GM12878 (cell line): ENCODE measurements at regions not wholly inside any gene's neighbourhood (a gene's known extent, or its start where the extent isn't known, plus 50 kb on each side); places are given as distances from the start of the nearest gene placed in this dataset. TPM values are rescaled to one million over a fixed set of nuclear protein-coding genes. Genes with fewer than 3 reads are reported as not detected.

Experiments
- ATAC-seq: fragments of 200-7000 bp; cut with Tn5 transposase; 3 replicates; pipeline ENCODE4 v1.9.1; 2020; ENCODE audit warnings: mild to moderate bottlenecking, moderate library complexity
- BruUV-seq: library from RNA; stranded (reverse); fragments of 400-500 nt; replicated peaks from 2 replicates; lab custom pipeline; 2021; lab: Mats Ljungman, UMichigan
- CTCF ChIA-PET: fragments of 300-600 bp; sonication (Branson Sonifier 250); formaldehyde crosslinking; extraction: SDS; loops from one replicate; lab custom pipeline; 2021; ENCODE audit warnings: inconsistent platforms; lab: Yijun Ruan, JAX
- POLR2A ChIA-PET: fragments of 350-600 bp; formaldehyde crosslinking; extraction: SDS; loops from one replicate; lab custom pipeline; 2021; ENCODE audit warnings: inconsistent platforms; lab: Charles Lee
- RAD21 ChIA-PET: fragments of 300-600 bp; sonication (Branson Sonifier 250); formaldehyde crosslinking; loops from one replicate; lab custom pipeline; 2023; ENCODE audit warnings: antibody characterized with exemption; ENCODE audit not compliant: unreplicated experiment; lab: Charles Lee
- SMC1A ChIA-PET: fragments of 300-600 bp; sonication (Branson Sonifier 250); formaldehyde crosslinking; loops from one replicate; lab custom pipeline; 2023; ENCODE audit not compliant: unreplicated experiment, uncharacterized antibody; lab: Charles Lee
- DNase-seq: peaks from one replicate; pipeline ENCODE4 v3.0.0-alpha.2; 2011; ENCODE audit warnings: low read depth, low spot score
- FAIRE-seq: peaks from 3 replicates; lab custom pipeline; 2011; peaks lifted over from hg19 to GRCh38; lab: Jason Lieb, UNC
- H2AFZ ChIP-seq: 2 replicates; pipeline ENCODE4 v1.6.0; 2011; ENCODE audit warnings: low read depth, low read length, control low read depth; ENCODE audit not compliant: control insufficient read depth
- H3K27ac ChIP-seq: 2 replicates; pipeline ENCODE4 v1.5.1; 2011; ENCODE audit warnings: control low read depth; ENCODE audit not compliant: control insufficient read depth, insufficient read depth
- H3K27me3 ChIP-seq, 2 experiments: replicated peaks in 1 of 2; 2 replicates each; pipeline versions ENCODE4 v1.6.0 to v1.6.1; 2011; ENCODE audit warnings: low read length in 1 of 2; ENCODE audit not compliant: control insufficient read depth in 2 of 2, insufficient read depth in 2 of 2
- H3K36me3 ChIP-seq, 2 experiments: 2 replicates each; pipeline ENCODE4 v1.5.1; 2011; ENCODE audit warnings: low read length in 1 of 2; ENCODE audit not compliant: control insufficient read depth in 2 of 2, insufficient read depth in 2 of 2
- H3K4me1 ChIP-seq: 2 replicates; pipeline ENCODE4 v1.6.1; 2011; ENCODE audit warnings: mild to moderate bottlenecking, low read length, moderate library complexity, mixed read lengths; ENCODE audit not compliant: control insufficient read depth, insufficient read depth
- H3K4me2 ChIP-seq: 2 replicates; pipeline ENCODE4 v1.6.0; 2011; ENCODE audit warnings: control low read depth; ENCODE audit not compliant: control insufficient read depth, insufficient read depth
- H3K4me3 ChIP-seq: fragments of 200-600 bp; sonication (generic); 2 replicates; pipeline ENCODE4 v1.5.1; 2016
- H3K79me2 ChIP-seq: 2 replicates; pipeline ENCODE4 v1.6.0; 2011; ENCODE audit warnings: low read length; ENCODE audit not compliant: control insufficient read depth, insufficient read depth
- H3K9ac ChIP-seq: 2 replicates; pipeline ENCODE4 v1.8.0; 2011; ENCODE audit warnings: low read length, control low read depth, mixed read lengths; ENCODE audit not compliant: control insufficient read depth, insufficient read depth
- H3K9me3 ChIP-seq: replicated peaks from 3 replicates; pipeline ENCODE4 v1.5.1; 2011; ENCODE audit warnings: mild to moderate bottlenecking, low read length; ENCODE audit not compliant: control insufficient read depth, insufficient read depth
- H4K20me1 ChIP-seq: 2 replicates; pipeline ENCODE4 v1.6.0; 2011; ENCODE audit not compliant: control insufficient read depth, insufficient read depth
- CHD4 ChIP-seq: fragments of 200-600 bp; sonication (generic); IDR thresholded peaks from 2 replicates; pipeline ENCODE4 v1.6.1; 2016; ENCODE audit warnings: mild to moderate bottlenecking
- TCF12 ChIP-seq: IDR thresholded peaks from 2 replicates; pipeline ENCODE4 v1.6.1; 2011; ENCODE audit warnings: low read depth, mild to moderate bottlenecking, low read length
- TCF3 ChIP-seq: IDR thresholded peaks from 2 replicates; pipeline ENCODE4 v1.6.1; 2012; ENCODE audit warnings: low read depth, mild to moderate bottlenecking, low read length, borderline replicate concordance; ENCODE audit not compliant: insufficient read depth
- WGBS: methylation state at CpG from one replicate; pipeline ENCODE4 v1.1.6; 2016; ENCODE audit warnings: low lambda C conversion rate; ENCODE audit not compliant: insufficient replicate concordance, insufficient coverage; ENCODE audit errors: missing lambda C conversion rate; 5-methylcytosine and 5-hydroxymethylcytosine counted together
- in situ Hi-C: fragments of 300-500 bp; cut with MboI; formaldehyde crosslinking; loops from 9 replicates; pipeline ENCODE4 v1.14.3; 2018; ENCODE audit warnings: mixed read lengths
- intact Hi-C: fragments of 100-400 bp; cut with micrococcal nuclease; formaldehyde crosslinking; loops from one replicate; pipeline ENCODE4 v1.14.2; 2022; ENCODE audit not compliant: unreplicated experiment
- small RNA-seq: library from RNA; depleted of rRNA; stranded (forward); fragments of <200 nt; gene quantifications from one replicate; pipeline ENCODE3, GENCODE V24; 2014
- TF ChIP-seq, protein P1 (sequence below): fragments of 450-650 bp; IDR thresholded peaks from 2 replicates; pipeline ENCODE4 v1.6.1; 2016; ENCODE audit warnings: mild to moderate bottlenecking
- TF ChIP-seq, protein P2 (sequence below): fragments of 450-650 bp; IDR thresholded peaks from 2 replicates; pipeline ENCODE4 v1.6.1; 2016; ENCODE audit warnings: mild to moderate bottlenecking, moderate library complexity, borderline replicate concordance
- TF ChIP-seq, protein P3 (sequence below): fragments of 450-650 bp; IDR thresholded peaks from 2 replicates; pipeline ENCODE4 v1.6.1; 2018; ENCODE audit warnings: mild to moderate bottlenecking, low read depth, moderate library complexity; ENCODE audit not compliant: partially characterized antibody

DNA sequence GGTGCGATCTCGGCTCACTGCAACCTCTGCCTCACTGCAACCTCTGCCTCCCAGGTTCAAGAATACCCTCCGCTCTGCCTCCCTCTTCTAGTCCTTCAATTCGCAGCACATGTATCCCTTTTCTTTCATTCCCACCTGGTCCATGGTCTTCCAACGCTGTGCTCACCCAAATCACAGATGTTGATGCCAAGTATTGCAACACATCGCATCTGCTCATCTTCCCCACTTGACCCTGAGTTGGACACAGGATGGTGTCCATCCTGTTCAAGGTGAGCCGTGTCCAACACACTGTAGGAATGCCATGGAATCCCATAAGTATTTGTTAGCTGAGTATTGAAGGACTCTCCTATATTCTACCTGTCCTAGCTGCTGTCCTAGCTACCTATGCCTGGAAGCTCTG is 50.6 kb upstream of the ETV6 start:
- TF ChIP-seq TCF12: no peak
- TF ChIP-seq, protein P1, sequence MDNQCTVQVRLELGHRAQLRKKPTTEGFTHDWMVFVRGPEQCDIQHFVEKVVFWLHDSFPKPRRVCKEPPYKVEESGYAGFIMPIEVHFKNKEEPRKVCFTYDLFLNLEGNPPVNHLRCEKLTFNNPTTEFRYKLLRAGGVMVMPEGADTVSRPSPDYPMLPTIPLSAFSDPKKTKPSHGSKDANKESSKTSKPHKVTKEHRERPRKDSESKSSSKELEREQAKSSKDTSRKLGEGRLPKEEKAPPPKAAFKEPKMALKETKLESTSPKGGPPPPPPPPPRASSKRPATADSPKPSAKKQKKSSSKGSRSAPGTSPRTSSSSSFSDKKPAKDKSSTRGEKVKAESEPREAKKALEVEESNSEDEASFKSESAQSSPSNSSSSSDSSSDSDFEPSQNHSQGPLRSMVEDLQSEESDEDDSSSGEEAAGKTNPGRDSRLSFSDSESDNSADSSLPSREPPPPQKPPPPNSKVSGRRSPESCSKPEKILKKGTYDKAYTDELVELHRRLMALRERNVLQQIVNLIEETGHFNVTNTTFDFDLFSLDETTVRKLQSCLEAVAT: no peak
- TF ChIP-seq, protein P2, sequence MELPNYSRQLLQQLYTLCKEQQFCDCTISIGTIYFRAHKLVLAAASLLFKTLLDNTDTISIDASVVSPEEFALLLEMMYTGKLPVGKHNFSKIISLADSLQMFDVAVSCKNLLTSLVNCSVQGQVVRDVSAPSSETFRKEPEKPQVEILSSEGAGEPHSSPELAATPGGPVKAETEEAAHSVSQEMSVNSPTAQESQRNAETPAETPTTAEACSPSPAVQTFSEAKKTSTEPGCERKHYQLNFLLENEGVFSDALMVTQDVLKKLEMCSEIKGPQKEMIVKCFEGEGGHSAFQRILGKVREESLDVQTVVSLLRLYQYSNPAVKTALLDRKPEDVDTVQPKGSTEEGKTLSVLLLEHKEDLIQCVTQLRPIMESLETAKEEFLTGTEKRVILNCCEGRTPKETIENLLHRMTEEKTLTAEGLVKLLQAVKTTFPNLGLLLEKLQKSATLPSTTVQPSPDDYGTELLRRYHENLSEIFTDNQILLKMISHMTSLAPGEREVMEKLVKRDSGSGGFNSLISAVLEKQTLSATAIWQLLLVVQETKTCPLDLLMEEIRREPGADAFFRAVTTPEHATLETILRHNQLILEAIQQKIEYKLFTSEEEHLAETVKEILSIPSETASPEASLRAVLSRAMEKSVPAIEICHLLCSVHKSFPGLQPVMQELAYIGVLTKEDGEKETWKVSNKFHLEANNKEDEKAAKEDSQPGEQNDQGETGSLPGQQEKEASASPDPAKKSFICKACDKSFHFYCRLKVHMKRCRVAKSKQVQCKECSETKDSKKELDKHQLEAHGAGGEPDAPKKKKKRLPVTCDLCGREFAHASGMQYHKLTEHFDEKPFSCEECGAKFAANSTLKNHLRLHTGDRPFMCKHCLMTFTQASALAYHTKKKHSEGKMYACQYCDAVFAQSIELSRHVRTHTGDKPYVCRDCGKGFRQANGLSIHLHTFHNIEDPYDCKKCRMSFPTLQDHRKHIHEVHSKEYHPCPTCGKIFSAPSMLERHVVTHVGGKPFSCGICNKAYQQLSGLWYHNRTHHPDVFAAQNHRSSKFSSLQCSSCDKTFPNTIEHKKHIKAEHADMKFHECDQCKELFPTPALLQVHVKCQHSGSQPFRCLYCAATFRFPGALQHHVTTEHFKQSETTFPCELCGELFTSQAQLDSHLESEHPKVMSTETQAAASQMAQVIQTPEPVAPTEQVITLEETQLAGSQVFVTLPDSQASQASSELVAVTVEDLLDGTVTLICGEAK: no peak
- no peak for TF ChIP-seq TCF3
- TF ChIP-seq CHD4: no peak
- TF ChIP-seq, protein P3, sequence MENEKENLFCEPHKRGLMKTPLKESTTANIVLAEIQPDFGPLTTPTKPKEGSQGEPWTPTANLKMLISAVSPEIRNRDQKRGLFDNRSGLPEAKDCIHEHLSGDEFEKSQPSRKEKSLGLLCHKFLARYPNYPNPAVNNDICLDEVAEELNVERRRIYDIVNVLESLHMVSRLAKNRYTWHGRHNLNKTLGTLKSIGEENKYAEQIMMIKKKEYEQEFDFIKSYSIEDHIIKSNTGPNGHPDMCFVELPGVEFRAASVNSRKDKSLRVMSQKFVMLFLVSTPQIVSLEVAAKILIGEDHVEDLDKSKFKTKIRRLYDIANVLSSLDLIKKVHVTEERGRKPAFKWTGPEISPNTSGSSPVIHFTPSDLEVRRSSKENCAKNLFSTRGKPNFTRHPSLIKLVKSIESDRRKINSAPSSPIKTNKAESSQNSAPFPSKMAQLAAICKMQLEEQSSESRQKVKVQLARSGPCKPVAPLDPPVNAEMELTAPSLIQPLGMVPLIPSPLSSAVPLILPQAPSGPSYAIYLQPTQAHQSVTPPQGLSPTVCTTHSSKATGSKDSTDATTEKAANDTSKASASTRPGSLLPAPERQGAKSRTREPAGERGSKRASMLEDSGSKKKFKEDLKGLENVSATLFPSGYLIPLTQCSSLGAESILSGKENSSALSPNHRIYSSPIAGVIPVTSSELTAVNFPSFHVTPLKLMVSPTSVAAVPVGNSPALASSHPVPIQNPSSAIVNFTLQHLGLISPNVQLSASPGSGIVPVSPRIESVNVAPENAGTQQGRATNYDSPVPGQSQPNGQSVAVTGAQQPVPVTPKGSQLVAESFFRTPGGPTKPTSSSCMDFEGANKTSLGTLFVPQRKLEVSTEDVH: no peak
- in situ Hi-C loops: no loop called here
- H3K79me2 ChIP-seq: no peaks in the 10 kb centered on the region
- H3K4me2 ChIP-seq: no peak overlapping the region
- no peak overlapping the region for H3K27ac ChIP-seq
- ATAC-seq (no peak), DNase-seq (no peak), FAIRE-seq (no peak)
- H2AFZ ChIP-seq: no peak overlapping the region
- CTCF ChIA-PET: no interaction called here
- no TSS peak for BruUV-seq
- H3K36me3 ChIP-seq: no peaks in the 10 kb centered on the region
- RAD21 ChIA-PET: no interaction called here
- no peaks in the 10 kb centered on the region for H4K20me1 ChIP-seq
- no peaks in the 10 kb centered on the region for H3K27me3 ChIP-seq
- peaks cover 4% of the 10 kb centered on the region for H3K4me1 ChIP-seq
- WGBS: 60% methylated on average over 7 of the region's 7 CpGs
- intact Hi-C loops: no loop called here
- H3K9ac ChIP-seq: no peak overlapping the region
- no peak overlapping the region for H3K4me3 ChIP-seq
- SMC1A ChIA-PET: interaction anchor here (0.9 kb wide), 1 partner anchor 19 kb away, joined by 3 read pairs; no protein-coding TSS in a partner anchor
- POLR2A ChIA-PET: no interaction called here
- no peaks in the 10 kb centered on the region for H3K9me3 ChIP-seq

Small RNA genes in the stretch of these regions (small RNA-seq; reads per million reads assigned to genes)
- gene AC007450.3: not detected
- gene HIGD1AP8: not detected
- gene RNU7-60P: not detected
